ENCODE measurements at regions not wholly inside any gene's neighbourhood (a gene's known extent, or its start where the extent isn't known, plus 50 kb on each side); places are given as distances from the start of the nearest gene placed in this dataset.

DNA sequence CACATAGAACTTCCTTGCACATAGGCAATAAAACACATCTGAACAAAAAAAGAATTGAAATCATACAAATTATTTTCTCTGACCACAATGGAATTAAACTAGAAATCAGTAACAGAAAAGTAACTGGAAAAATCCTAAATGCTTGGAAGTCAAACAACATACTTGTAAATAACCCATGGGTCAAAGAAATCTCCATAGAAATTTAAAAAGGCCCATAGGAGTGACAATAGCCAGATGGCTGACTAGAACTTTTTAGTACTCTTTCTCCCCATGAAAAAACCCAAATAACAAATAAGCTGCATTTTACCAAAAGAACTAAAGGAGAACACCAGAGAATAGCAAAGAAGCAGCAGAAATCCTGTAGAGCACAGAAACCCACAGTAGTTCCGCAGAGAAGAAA is 139.2 kb upstream of the COL3A1 start:
- no peaks in the 10 kb centered on the region for H3K79me2 ChIP-seq (ENCODE audit: control insufficient read depth, insufficient read depth, low read length)
- no peaks in the 10 kb centered on the region for H3K4me1 ChIP-seq (ENCODE audit: control insufficient read depth, extremely low read depth, insufficient read depth, low read length)
- H3K27me3 ChIP-seq (ENCODE audit: control insufficient read depth, insufficient read depth, low read length): no peaks in the 10 kb centered on the region
- no peak overlapping the region for H2AFZ ChIP-seq (ENCODE audit: low read length)
- no peaks in the 10 kb centered on the region for H4K20me1 ChIP-seq (ENCODE audit: control insufficient read depth, extremely low read depth, insufficient read depth, low read length)
- no peak overlapping the region for H3K27ac ChIP-seq (ENCODE audit: insufficient read depth, low read length)
- H3K4me2 ChIP-seq (ENCODE audit: extremely low read depth, insufficient read depth, low read length): no peak overlapping the region
- no peaks in the 10 kb centered on the region for H3K36me3 ChIP-seq (ENCODE audit: control insufficient read depth, insufficient read depth, low read length)
- no peak overlapping the region for H3K9ac ChIP-seq (ENCODE audit: insufficient read depth, low read length)
- TF ChIP-seq EZH2 (IDR thresholded peaks at IDR 0.05; ENCODE audit: low read length, missing control alignments): no peak
- TF ChIP-seq, protein P1, sequence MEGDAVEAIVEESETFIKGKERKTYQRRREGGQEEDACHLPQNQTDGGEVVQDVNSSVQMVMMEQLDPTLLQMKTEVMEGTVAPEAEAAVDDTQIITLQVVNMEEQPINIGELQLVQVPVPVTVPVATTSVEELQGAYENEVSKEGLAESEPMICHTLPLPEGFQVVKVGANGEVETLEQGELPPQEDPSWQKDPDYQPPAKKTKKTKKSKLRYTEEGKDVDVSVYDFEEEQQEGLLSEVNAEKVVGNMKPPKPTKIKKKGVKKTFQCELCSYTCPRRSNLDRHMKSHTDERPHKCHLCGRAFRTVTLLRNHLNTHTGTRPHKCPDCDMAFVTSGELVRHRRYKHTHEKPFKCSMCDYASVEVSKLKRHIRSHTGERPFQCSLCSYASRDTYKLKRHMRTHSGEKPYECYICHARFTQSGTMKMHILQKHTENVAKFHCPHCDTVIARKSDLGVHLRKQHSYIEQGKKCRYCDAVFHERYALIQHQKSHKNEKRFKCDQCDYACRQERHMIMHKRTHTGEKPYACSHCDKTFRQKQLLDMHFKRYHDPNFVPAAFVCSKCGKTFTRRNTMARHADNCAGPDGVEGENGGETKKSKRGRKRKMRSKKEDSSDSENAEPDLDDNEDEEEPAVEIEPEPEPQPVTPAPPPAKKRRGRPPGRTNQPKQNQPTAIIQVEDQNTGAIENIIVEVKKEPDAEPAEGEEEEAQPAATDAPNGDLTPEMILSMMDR (conservative IDR thresholded peaks at IDR 0.05 in 1 of 2, IDR thresholded peaks at IDR 0.05 in 1 of 2; ENCODE audit: low read depth in 1 of 2, low read length in 2 of 2): no peak
- DNase-seq (ENCODE audit: low read depth in 2 of 2): no peak
- no peaks in the 10 kb centered on the region for H3K9me3 ChIP-seq (ENCODE audit: control insufficient read depth, insufficient read depth, low read depth, low read length)
- no peak overlapping the region for H3K4me3 ChIP-seq (replicated peaks in 1 of 4; ENCODE audit: control extremely low read depth in 1 of 4, insufficient read depth in 1 of 4, low read depth in 3 of 4, low read length in 4 of 4)

DNA sequence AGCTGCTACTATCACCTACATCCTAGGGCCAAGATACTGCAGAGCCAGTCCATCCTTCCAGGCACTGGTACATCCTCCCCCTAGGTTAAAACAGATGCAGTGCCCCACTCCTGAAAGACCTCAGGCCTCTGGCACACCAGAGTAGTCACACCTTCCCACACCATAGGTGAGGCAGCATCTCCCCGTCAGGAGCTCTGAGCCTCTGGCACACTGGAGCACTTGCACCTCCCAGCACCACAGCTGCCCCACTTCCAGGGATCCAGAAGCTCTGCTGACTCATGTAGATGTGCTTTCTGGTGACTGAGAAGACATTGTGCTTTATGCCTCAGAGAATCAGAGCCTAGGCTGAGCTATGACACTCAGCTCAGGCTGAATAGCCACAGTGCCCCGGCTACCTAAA is 138.4 kb upstream of the COL3A1 start:
- TF ChIP-seq EZH2 (IDR thresholded peaks at IDR 0.05; ENCODE audit: low read length, missing control alignments): no peak
- TF ChIP-seq, protein P1 (conservative IDR thresholded peaks at IDR 0.05 in 1 of 2, IDR thresholded peaks at IDR 0.05 in 1 of 2; ENCODE audit: low read depth in 1 of 2, low read length in 2 of 2): no peak
- Histone ChIP-seq H4K20me1 (ENCODE audit: control insufficient read depth, extremely low read depth, insufficient read depth, low read length) (no peaks in the 10 kb centered on the region), H3K79me2 (ENCODE audit: control insufficient read depth, insufficient read depth, low read length) (no peaks in the 10 kb centered on the region)

DNA sequence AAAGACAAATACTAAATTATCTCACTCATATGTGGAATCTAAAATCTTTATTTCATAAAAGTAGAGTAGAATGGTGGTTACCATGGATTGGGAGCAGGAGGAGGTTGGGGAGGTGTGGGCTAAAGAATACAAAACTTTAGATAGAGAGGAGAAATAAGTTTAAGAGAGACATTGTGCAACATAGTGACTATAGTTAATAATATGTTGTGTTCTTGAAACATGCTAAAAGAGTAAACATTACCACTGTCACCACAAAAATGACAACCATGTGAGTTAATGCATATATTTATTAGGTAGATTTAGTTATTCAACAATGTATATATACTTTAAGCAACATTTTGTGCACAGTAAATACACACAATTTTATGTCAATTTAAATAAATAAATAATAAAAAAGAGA is 128.5 kb upstream of the COL3A1 start:
- H2AFZ ChIP-seq (ENCODE audit: low read length): no peak overlapping the region
- TF ChIP-seq EZH2 (IDR thresholded peaks at IDR 0.05; ENCODE audit: low read length, missing control alignments): no peak
- TF ChIP-seq, protein P1 (conservative IDR thresholded peaks at IDR 0.05 in 1 of 2, IDR thresholded peaks at IDR 0.05 in 1 of 2; ENCODE audit: low read depth in 1 of 2, low read length in 2 of 2): no peak
- no peak overlapping the region for H3K9ac ChIP-seq (ENCODE audit: insufficient read depth, low read length)
- H3K36me3 ChIP-seq (ENCODE audit: control insufficient read depth, insufficient read depth, low read length): no peaks in the 10 kb centered on the region
- no peaks in the 10 kb centered on the region for H3K79me2 ChIP-seq (ENCODE audit: control insufficient read depth, insufficient read depth, low read length)
- H3K4me3 ChIP-seq (replicated peaks in 1 of 4; ENCODE audit: control extremely low read depth in 1 of 4, insufficient read depth in 1 of 4, low read depth in 3 of 4, low read length in 4 of 4): no peak overlapping the region
- H3K4me1 ChIP-seq (ENCODE audit: control insufficient read depth, extremely low read depth, insufficient read depth, low read length): no peaks in the 10 kb centered on the region
- no peaks in the 10 kb centered on the region for H4K20me1 ChIP-seq (ENCODE audit: control insufficient read depth, extremely low read depth, insufficient read depth, low read length)
- no peaks in the 10 kb centered on the region for H3K9me3 ChIP-seq (ENCODE audit: control insufficient read depth, insufficient read depth, low read depth, low read length)
- no peaks in the 10 kb centered on the region for H3K27me3 ChIP-seq (ENCODE audit: control insufficient read depth, insufficient read depth, low read length)
- DNase-seq (ENCODE audit: low read depth in 2 of 2): peak in 1 of 2 donors; percentile 20
- H3K27ac ChIP-seq (ENCODE audit: insufficient read depth, low read length): no peak overlapping the region
- no peak overlapping the region for H3K4me2 ChIP-seq (ENCODE audit: extremely low read depth, insufficient read depth, low read length)

More for the DNA sequence above, 138.4 kb upstream of the COL3A1 start:
- no peak overlapping the region for H3K9ac ChIP-seq (ENCODE audit: insufficient read depth, low read length)
- H3K36me3 ChIP-seq (ENCODE audit: control insufficient read depth, insufficient read depth, low read length): no peaks in the 10 kb centered on the region
- no peak overlapping the region for H2AFZ ChIP-seq (ENCODE audit: low read length)
- H3K4me3 ChIP-seq (replicated peaks in 1 of 4; ENCODE audit: control extremely low read depth in 1 of 4, insufficient read depth in 1 of 4, low read depth in 3 of 4, low read length in 4 of 4): no peak overlapping the region
- H3K27ac ChIP-seq (ENCODE audit: insufficient read depth, low read length): no peak overlapping the region
- no peaks in the 10 kb centered on the region for H3K27me3 ChIP-seq (ENCODE audit: control insufficient read depth, insufficient read depth, low read length)
- H3K4me1 ChIP-seq (ENCODE audit: control insufficient read depth, extremely low read depth, insufficient read depth, low read length): no peaks in the 10 kb centered on the region
- no peak overlapping the region for H3K4me2 ChIP-seq (ENCODE audit: extremely low read depth, insufficient read depth, low read length)
- H3K9me3 ChIP-seq (ENCODE audit: control insufficient read depth, insufficient read depth, low read depth, low read length): no peaks in the 10 kb centered on the region
- no peak for DNase-seq (ENCODE audit: low read depth in 2 of 2)
